B cell (primary cell): ENCODE measurements at regions not wholly inside any gene's neighbourhood (a gene's known extent, or its start where the extent isn't known, plus 50 kb on each side); places are given as distances from the start of the nearest gene placed in this dataset.

ENCODE experiments used
- ATAC-seq: fragments of 200-7000 bp; cut with Tn5 transposase; one replicate; pipeline ENCODE4 v1.10.0; 2021; ENCODE audit warnings: low read depth, mild to moderate bottlenecking, moderate number of reproducible peaks, moderate library complexity
- CTCF ChIA-PET: fragments of 350-600 bp; sonication (Branson Sonifier 250); formaldehyde crosslinking; loops from one replicate; lab custom pipeline; 2021; ENCODE audit warnings: antibody characterized with exemption, inconsistent platforms; lab: Charles Lee
- POLR2A ChIA-PET: fragments of 350-600 bp; sonication (Branson Sonifier 250); formaldehyde crosslinking; loops from one replicate; lab custom pipeline; 2021; ENCODE audit warnings: antibody characterized with exemption; lab: Charles Lee
- DNase-seq: peaks from one replicate; pipeline ENCODE4 v3.0.0; 2013
- H2AFZ ChIP-seq: 2 replicates; pipeline ENCODE4 v1.6.1; 2012; ENCODE audit warnings: mild to moderate bottlenecking, low read depth, low read length; ENCODE audit not compliant: insufficient read depth, poor library complexity, severe bottlenecking
- H3K27ac ChIP-seq, 2 donors: 1 replicate in 1 of 2; 2 replicates in 1 of 2; pipeline ENCODE4 v1.5.1; 2012 to 2013; ENCODE audit warnings: low read length in 2 of 2, mild to moderate bottlenecking in 2 of 2, moderate library complexity in 1 of 2
- H3K27me3 ChIP-seq, 4 experiments: fragments of 200-600 bp in 1 of 4; sonication (generic) in 1 of 4; replicated peaks in 1 of 4; 1 replicate in 2 of 4; 2 replicates in 2 of 4; pipeline versions ENCODE4 v1.6.1 to v1.7.0; 2013 to 2016; ENCODE audit warnings: low read length in 3 of 4, mild to moderate bottlenecking in 2 of 4, mixed read lengths in 1 of 4, moderate library complexity in 1 of 4; ENCODE audit not compliant: insufficient read depth in 4 of 4, control insufficient read depth in 3 of 4; ENCODE audit errors: control extremely low read depth in 1 of 4
- H3K36me3 ChIP-seq, 2 experiments: replicated peaks in 1 of 2; 1 replicate in 1 of 2; 2 replicates in 1 of 2; pipeline versions ENCODE4 v1.6.1 to v1.7.1; 2013; ENCODE audit warnings: low read length in 1 of 2; ENCODE audit not compliant: insufficient read depth in 2 of 2, control insufficient read depth in 1 of 2; ENCODE audit errors: control extremely low read depth in 1 of 2, extremely low read depth in 1 of 2
- H3K4me1 ChIP-seq, 2 donors: fragments of 200-600 bp in 1 of 2; sonication (generic) in 1 of 2; 1 replicate in 1 of 2; 2 replicates in 1 of 2; pipeline versions ENCODE4 v1.5.1 to v1.6.1; 2013 to 2017; ENCODE audit warnings: low read length in 2 of 2; ENCODE audit not compliant: control insufficient read depth in 2 of 2, insufficient read depth in 2 of 2
- H3K4me2 ChIP-seq: replicated peaks from 2 replicates; pipeline ENCODE3; 2012; ENCODE audit warnings: mild to moderate bottlenecking, low read depth, low read length; ENCODE audit not compliant: poor library complexity, severe bottlenecking
- H3K4me3 ChIP-seq, 5 experiments: fragments of 200-600 bp in 1 of 5; sonication (generic) in 1 of 5; 1 replicate in 3 of 5; 2 replicates in 2 of 5; pipeline versions ENCODE4 v1.5.1 to v1.7.0; 2011 to 2016; ENCODE audit warnings: low read length in 4 of 5, mild to moderate bottlenecking in 4 of 5, low read depth in 2 of 5, control low read depth in 1 of 5, moderate library complexity in 1 of 5; ENCODE audit not compliant: insufficient read depth in 1 of 5; ENCODE audit errors: control extremely low read depth in 1 of 5, extremely low read depth in 1 of 5
- H3K79me2 ChIP-seq: fragments of 200-600 bp; sonication (generic); one replicate; pipeline ENCODE4 v1.6.0; 2016; ENCODE audit warnings: low read length; ENCODE audit not compliant: control insufficient read depth, insufficient read depth
- H3K9ac ChIP-seq: fragments of 200-600 bp; sonication (generic); 2 replicates; pipeline ENCODE4 v1.6.1; 2017; ENCODE audit warnings: mild to moderate bottlenecking, low read length, moderate library complexity
- H3K9me3 ChIP-seq, 3 donors: one replicate each; pipeline versions ENCODE4 v1.6.1 to v1.7.1; 2013; ENCODE audit warnings: low read length in 2 of 3; ENCODE audit not compliant: control insufficient read depth in 2 of 3, insufficient read depth in 1 of 3; ENCODE audit errors: control extremely low read depth in 1 of 3
- H4K20me1 ChIP-seq: 2 replicates; pipeline ENCODE4 v1.6.0; 2012; ENCODE audit warnings: mild to moderate bottlenecking, low read length; ENCODE audit not compliant: insufficient read depth, control insufficient read depth, poor library complexity, severe bottlenecking
- H3K27ac Mint-ChIP-seq: one replicate; pipeline ENCODE4 v1.8.0; 2021; ENCODE audit warnings: mixed read lengths
- H3K27me3 Mint-ChIP-seq: one replicate; pipeline ENCODE4 v1.8.0; 2021; ENCODE audit warnings: mixed read lengths
- H3K4me1 Mint-ChIP-seq: one replicate; pipeline ENCODE4 v1.8.0; 2021; ENCODE audit warnings: mixed read lengths
- H3K4me3 Mint-ChIP-seq: one replicate; pipeline ENCODE4 v1.8.0; 2021; ENCODE audit warnings: mixed read lengths
- H3K9me3 Mint-ChIP-seq: one replicate; pipeline ENCODE4 v1.8.0; 2022; ENCODE audit warnings: mixed read lengths; ENCODE audit not compliant: insufficient read depth
- CTCF ChIP-seq: fragments of 200-600 bp; IDR thresholded peaks from one replicate; pipeline ENCODE4 v1.8.0; 2022; ENCODE audit warnings: antibody characterized with exemption, mild to moderate bottlenecking
- EZH2 ChIP-seq: IDR thresholded peaks from 2 replicates; pipeline ENCODE4 v1.6.1; 2012; ENCODE audit warnings: borderline replicate concordance, low read depth, mild to moderate bottlenecking, moderate library complexity, low read length; ENCODE audit not compliant: insufficient read depth, poor library complexity, severe bottlenecking
- WGBS: methylation state at CpG from one replicate; pipeline ENCODE4 v1.1.5; 2013; ENCODE audit warnings: missing lambda C conversion rate; ENCODE audit not compliant: insufficient coverage; 5-methylcytosine and 5-hydroxymethylcytosine counted together
- intact Hi-C: fragments of 100-400 bp; cut with micrococcal nuclease; formaldehyde crosslinking; loops from one replicate; pipeline ENCODE4 v1.10.0; 2022

GRCh38 chr10:117616179-117616578 is 73.6 kb downstream of the EMX2 start:
- no peak overlapping the region for H3K9ac ChIP-seq
- ChIA-PET POLR2A (no interaction called here), CTCF (no interaction called here)
- intact Hi-C loops = no loop called here
- H3K4me3 Mint-ChIP-seq = no peak overlapping the region
- H2AFZ ChIP-seq = no peak overlapping the region
- H4K20me1 ChIP-seq = no peaks in the 10 kb centered on the region
- no peaks in the 10 kb centered on the region for H3K36me3 ChIP-seq
- H3K4me3 ChIP-seq = no peak overlapping the region
- H3K27me3 Mint-ChIP-seq = peaks cover 12% of the 10 kb centered on the region
- no peaks in the 10 kb centered on the region for H3K4me1 ChIP-seq
- no peaks in the 10 kb centered on the region for H3K9me3 Mint-ChIP-seq
- no peak overlapping the region for H3K27ac Mint-ChIP-seq
- H3K27me3 ChIP-seq = no peaks in the 10 kb centered on the region
- TF ChIP-seq EZH2 = no peak
- no peak for TF ChIP-seq CTCF
- ATAC-seq = no peak
- no peak overlapping the region for H3K4me2 ChIP-seq
- no peaks in the 10 kb centered on the region for H3K4me1 Mint-ChIP-seq
- 73% methylated on average over 9 of the region's 9 CpGs for WGBS
- peaks cover 0 to 6% (median 0%) of the 10 kb centered on the region in 3 donors for H3K9me3 ChIP-seq
- DNase-seq = no peak
- no peaks in the 10 kb centered on the region for H3K79me2 ChIP-seq
- no peak overlapping the region for H3K27ac ChIP-seq

GRCh38 chr10:117617086-117617485 is 74.5 kb downstream of the EMX2 start:
- intact Hi-C loops = no loop called here
- TF ChIP-seq CTCF = no peak
- TF ChIP-seq EZH2 = no peak
- H4K20me1 ChIP-seq = no peaks in the 10 kb centered on the region
- no peak overlapping the region for H3K4me3 Mint-ChIP-seq
- H3K4me1 Mint-ChIP-seq = no peaks in the 10 kb centered on the region
- H3K9me3 ChIP-seq = peaks cover 0 to 6% (median 0%) of the 10 kb centered on the region in 3 donors
- ChIA-PET CTCF (no interaction called here), POLR2A (no interaction called here)
- H3K9ac ChIP-seq = no peak overlapping the region
- no peaks in the 10 kb centered on the region for H3K79me2 ChIP-seq
- no peaks in the 10 kb centered on the region for H3K4me1 ChIP-seq
- H3K36me3 ChIP-seq = no peaks in the 10 kb centered on the region
- H3K9me3 Mint-ChIP-seq = no peaks in the 10 kb centered on the region
- peaks cover 17% of the 10 kb centered on the region for H3K27me3 Mint-ChIP-seq
- no peak overlapping the region for H3K4me3 ChIP-seq
- H3K4me2 ChIP-seq = no peak overlapping the region
- H3K27ac Mint-ChIP-seq = no peak overlapping the region
- 89% methylated on average over 1 of the region's 3 CpGs for WGBS
- no peak for DNase-seq
- H3K27ac ChIP-seq = no peak overlapping the region
- no peak overlapping the region for H2AFZ ChIP-seq
- no peak for ATAC-seq
- H3K27me3 ChIP-seq = no peaks in the 10 kb centered on the region
